ENCODE measurements at regions not wholly inside any gene's neighbourhood (a gene's known extent, or its start where the extent isn't known, plus 50 kb on each side); places are given as distances from the start of the nearest gene placed in this dataset.

DNA sequence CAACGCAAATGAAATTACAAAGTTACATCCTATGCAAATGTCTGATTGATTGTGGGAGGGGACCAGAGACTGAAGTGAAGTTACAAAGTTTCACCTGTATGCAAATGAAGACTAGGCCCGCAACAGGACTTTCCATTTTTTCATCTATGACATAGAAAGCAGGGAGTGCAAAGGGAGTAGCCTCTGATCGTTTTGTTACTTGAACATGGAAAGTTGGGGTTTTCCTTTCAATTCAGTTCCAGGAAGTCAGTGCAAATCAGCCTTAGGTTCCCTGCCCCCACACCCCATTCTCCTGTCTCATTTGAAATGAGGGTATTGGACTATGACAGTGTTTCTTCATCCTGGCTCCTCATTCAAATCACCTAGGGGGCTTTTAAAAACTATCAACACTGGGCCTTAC is 96.9 kb upstream of the HABP2 start:
- TF ChIP-seq POLR2AphosphoS5 (IDR thresholded peaks at IDR 0.05), result no peak
- no peak for TF ChIP-seq EP300 (IDR thresholded peaks at IDR 0.05; ENCODE audit: low read depth)
